ENCODE measurements at regions not wholly inside any gene's neighbourhood (a gene's known extent, or its start where the extent isn't known, plus 50 kb on each side); places are given as distances from the start of the nearest gene placed in this dataset.

DNA sequence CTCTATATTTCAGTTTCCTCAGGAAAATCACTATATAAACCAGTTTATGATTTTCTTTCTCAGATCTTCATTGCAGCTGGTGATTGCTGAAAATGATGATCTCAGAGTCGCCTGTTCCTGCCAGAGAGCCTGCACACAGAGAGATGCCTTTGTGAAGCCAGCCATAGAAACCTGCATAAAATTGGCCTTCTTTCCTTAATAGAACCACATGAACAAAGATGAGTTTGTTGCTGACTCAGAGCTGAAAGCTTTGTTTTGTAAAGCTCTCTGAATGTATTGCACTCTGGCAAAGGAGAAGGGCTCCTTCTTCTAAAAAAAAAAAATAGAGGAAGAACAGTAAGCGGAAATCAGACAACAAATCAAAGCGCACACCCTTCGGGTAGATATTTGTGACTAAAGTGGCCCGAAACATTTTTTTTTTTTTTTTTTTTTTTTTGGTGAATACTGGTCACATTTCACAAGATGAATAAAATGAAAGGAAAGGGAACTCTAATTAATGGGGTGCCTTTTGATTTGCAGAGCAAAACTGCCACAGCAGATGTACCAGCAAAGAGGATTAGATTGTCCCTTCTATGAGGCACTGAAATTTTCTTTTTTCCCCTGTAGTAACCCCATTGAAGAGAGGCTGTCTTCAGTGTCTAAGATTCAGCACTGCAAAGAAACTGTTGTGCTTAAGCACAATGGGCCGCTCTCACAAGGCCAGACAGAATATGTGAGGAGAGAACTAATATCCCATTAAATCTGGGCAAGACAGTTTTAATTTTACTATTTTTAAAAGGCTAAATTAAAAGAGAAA is 75.1 kb upstream of the PTPRZ1 start:
- POLR2A ChIA-PET, result no interaction called here
- TF ChIP-seq NR3C1 (IDR thresholded peaks at IDR 0.05) (no peak), HDAC2 (IDR thresholded peaks at IDR 0.05) (no peak), ZFP36 (IDR thresholded peaks at IDR 0.05; ENCODE audit: borderline replicate concordance, partially characterized antibody) (no peak), CEBPB (IDR thresholded peaks at IDR 0.05) (no peak), HOXB5 (CRISPR knock-in tag; IDR thresholded peaks at IDR 0.05) (no peak), HOXB13 (CRISPR knock-in tag; IDR thresholded peaks at IDR 0.05; ENCODE audit: low read depth) (no peak), RARB (CRISPR knock-in tag; IDR thresholded peaks at IDR 0.05) (no peak), HOXA7 (CRISPR knock-in tag; IDR thresholded peaks at IDR 0.05) (no peak), KDM5A (IDR thresholded peaks at IDR 0.05) (no peak), CHD4 (IDR thresholded peaks at IDR 0.05; ENCODE audit: borderline replicate concordance) (no peak), CHD2 (IDR thresholded peaks at IDR 0.05; ENCODE audit: low read length, partially characterized antibody) (no peak), NFE2L2 (conservative IDR thresholded peaks at IDR 0.05; ENCODE audit: low read length) (no peak), SREBF2 (IDR thresholded peaks at IDR 0.05) (no peak), MYC (IDR thresholded peaks at IDR 0.05; ENCODE audit: borderline replicate concordance, low read length) (no peak), FOXS1 (CRISPR knock-in tag; IDR thresholded peaks at IDR 0.05) (no peak), JUN (IDR thresholded peaks at IDR 0.05) (no peak), BHLHE40 (IDR thresholded peaks at IDR 0.05; ENCODE audit: low read depth, low read length) (no peak), TFCP2L1 (CRISPR knock-in tag; IDR thresholded peaks at IDR 0.05) (no peak)
- TF ChIP-seq, protein P1, sequence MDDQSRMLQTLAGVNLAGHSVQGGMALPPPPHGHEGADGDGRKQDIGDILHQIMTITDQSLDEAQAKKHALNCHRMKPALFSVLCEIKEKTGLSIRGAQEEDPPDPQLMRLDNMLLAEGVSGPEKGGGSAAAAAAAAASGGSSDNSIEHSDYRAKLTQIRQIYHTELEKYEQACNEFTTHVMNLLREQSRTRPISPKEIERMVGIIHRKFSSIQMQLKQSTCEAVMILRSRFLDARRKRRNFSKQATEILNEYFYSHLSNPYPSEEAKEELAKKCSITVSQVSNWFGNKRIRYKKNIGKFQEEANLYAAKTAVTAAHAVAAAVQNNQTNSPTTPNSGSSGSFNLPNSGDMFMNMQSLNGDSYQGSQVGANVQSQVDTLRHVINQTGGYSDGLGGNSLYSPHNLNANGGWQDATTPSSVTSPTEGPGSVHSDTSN (IDR thresholded peaks at IDR 0.05), result no peak
- DNase-seq (ENCODE audit: low read depth in 1 of 2, low spot score in 1 of 2), result no peak
- no peak for FAIRE-seq
- H3K4me2 ChIP-seq, result no peak overlapping the region
- CTCF ChIA-PET, result no interaction called here
- 21% methylated on average over 6 of the region's 6 CpGs for WGBS (ENCODE audit: missing lambda C conversion rate)
- no peaks in the 10 kb centered on the region for H3K9me3 ChIP-seq
- no peak overlapping the region for H3K4me3 ChIP-seq
- no peak overlapping the region for H3K27ac ChIP-seq
- no peak for ATAC-seq
- H3K4me1 ChIP-seq, result no peaks in the 10 kb centered on the region

- CTCF ChIA-PET, result interaction anchor here (0.7 kb wide), 1 partner anchor 32 kb away, joined by 3 read pairs; no protein-coding TSS in a partner anchor
- no peaks in the 10 kb centered on the region for H3K4me1 ChIP-seq
- no peak for FAIRE-seq
Measured at GRCh38 chr7:121796936-121797656, 75.9 kb upstream of the PTPRZ1 start.

More at GRCh38 chr7:121796936-121797656, 75.9 kb upstream of the PTPRZ1 start:
- H3K4me2 ChIP-seq, result no peak overlapping the region
- H3K9me3 ChIP-seq, result no peaks in the 10 kb centered on the region
- no peak overlapping the region for H3K4me3 ChIP-seq
- DNase-seq (ENCODE audit: low read depth in 1 of 2, low spot score in 1 of 2) (no peak), ATAC-seq (no peak)
- under 1% methylated on average over 7 of the region's 7 CpGs for WGBS (ENCODE audit: missing lambda C conversion rate)
- no peak overlapping the region for H3K27ac ChIP-seq
- no peak for TF ChIP-seq RARB (CRISPR knock-in tag; IDR thresholded peaks at IDR 0.05)
- TF ChIP-seq ZFP36 (IDR thresholded peaks at IDR 0.05; ENCODE audit: borderline replicate concordance, partially characterized antibody), result no peak
- no peak for TF ChIP-seq RFX5 (IDR thresholded peaks at IDR 0.05)
- TF ChIP-seq, protein P1 (IDR thresholded peaks at IDR 0.05), result no peak
- no peak for TF ChIP-seq KDM5A (IDR thresholded peaks at IDR 0.05)
- no peak for TF ChIP-seq TP53 (CRISPR knock-in tag; IDR thresholded peaks at IDR 0.05)
- TF ChIP-seq, protein P2, sequence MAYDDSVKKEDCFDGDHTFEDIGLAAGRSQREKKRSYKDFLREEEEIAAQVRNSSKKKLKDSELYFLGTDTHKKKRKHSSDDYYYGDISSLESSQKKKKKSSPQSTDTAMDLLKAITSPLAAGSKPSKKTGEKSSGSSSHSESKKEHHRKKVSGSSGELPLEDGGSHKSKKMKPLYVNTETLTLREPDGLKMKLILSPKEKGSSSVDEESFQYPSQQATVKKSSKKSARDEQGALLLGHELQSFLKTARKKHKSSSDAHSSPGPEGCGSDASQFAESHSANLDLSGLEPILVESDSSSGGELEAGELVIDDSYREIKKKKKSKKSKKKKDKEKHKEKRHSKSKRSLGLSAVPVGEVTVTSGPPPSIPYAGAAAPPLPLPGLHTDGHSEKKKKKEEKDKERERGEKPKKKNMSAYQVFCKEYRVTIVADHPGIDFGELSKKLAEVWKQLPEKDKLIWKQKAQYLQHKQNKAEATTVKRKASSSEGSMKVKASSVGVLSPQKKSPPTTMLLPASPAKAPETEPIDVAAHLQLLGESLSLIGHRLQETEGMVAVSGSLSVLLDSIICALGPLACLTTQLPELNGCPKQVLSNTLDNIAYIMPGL (CRISPR knock-in tag; IDR thresholded peaks at IDR 0.05; ENCODE audit: borderline replicate concordance), result no peak
- TF ChIP-seq EP300 (IDR thresholded peaks at IDR 0.05), result no peak
- TF ChIP-seq HOXA7 (CRISPR knock-in tag; IDR thresholded peaks at IDR 0.05), result no peak
- no peak for TF ChIP-seq RCOR1 (IDR thresholded peaks at IDR 0.05; ENCODE audit: low read depth, low read length)
- POLR2A ChIA-PET, result no interaction called here
